ENCODE measurements at regions not wholly inside any gene's neighbourhood (a gene's known extent, or its start where the extent isn't known, plus 50 kb on each side); places are given as distances from the start of the nearest gene placed in this dataset.
A peak's percentile ranks its signal among the peaks of the same experiment; 100 is the strongest.

DNA sequence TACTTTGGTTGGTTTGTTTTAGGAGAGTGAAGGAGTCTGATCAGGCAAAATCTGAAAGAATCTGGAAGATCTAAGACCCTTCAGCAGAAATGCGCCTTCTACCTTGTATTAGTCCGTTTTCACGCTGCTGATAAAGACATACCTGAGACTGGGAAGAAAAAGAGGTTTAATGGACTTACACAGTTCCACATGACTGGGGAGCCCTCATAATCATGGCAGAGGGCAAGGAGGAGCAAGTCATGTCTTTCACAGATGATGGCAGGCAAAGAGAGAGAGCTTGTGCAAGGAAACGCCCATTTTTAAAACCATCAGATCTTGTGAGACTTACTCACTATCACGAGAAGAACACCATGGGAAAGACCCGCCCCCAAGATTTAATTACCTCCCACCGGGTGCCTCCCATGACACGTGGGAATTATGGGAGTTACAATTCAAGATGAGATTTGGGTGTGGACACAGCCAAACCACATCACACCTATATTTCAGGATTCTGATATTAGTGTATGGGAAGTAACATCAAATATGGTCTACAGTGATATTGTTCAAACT lies 99.3 kb downstream of the GLUL start:
- no peak for DNase-seq

DNA sequence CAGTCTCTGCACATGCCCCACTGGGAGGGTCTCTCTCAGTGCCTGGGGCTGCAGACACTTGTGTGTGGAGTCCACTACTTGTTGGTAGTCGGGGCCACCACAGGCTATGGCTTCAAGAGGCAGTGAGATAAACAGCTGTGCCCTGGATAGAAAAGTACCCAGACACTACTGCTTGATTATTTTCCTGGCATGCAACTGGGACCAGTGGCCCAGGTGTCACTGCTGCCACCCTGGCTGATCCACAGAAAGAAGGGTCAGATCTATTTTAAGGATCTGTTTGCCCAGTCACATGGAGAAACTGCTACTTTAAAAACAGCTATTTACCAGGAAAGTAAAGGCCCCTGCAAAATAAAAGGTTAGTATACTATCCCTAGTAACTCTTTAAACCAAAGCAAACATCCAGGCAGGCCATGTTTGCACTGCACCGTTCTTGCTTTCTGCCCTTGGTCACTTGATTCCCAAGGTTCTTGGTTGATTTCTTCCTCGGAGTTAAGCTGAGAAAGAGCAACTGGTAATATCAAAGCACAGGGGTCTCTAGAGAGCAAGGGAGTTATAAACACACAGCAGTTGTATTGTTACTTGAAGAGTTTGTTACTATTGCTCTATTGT lies 99.9 kb downstream of the GLUL start:
- DNase-seq: no peak

DNA sequence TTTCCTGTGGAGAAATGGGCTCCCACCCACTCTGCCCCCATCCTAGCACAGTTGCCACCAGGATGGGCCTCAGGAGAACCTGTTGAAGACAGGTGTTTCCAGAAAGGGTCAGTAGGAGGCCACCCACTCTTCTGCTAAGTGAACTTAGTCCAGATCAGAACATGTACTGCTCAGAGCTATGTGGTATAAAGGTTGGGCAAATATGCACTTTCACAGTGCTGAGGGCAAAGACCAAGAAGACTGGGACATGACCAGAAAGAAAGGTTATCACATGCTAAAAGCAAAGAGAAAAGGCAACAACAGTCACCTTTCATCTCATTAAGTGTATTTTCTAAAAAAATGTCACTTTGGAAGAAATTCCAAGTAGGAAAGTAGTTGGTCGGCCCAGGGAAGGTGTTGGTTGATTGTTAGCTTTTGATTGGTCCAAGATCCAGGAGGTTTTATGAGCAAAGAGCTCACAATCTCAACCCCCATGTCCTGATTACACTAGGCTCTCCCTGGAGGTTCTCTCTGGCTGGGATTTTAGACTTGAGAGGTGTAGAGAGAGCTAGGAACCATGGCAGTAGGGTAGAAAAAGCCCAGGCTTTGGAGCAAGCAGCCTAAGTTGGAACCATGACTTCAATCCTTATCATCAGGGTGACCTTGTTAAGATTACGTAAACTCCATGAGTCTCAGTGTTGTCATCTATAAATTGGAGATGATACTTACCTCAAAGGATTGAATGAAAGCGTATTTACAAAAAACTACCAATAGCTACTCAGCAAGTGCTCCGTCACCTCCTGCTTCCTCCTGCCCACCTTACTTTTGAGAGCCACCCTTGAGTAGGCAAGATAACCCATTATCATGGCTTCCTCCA lies 102.6 kb downstream of the GLUL start:
- DNase-seq: no peak

DNA sequence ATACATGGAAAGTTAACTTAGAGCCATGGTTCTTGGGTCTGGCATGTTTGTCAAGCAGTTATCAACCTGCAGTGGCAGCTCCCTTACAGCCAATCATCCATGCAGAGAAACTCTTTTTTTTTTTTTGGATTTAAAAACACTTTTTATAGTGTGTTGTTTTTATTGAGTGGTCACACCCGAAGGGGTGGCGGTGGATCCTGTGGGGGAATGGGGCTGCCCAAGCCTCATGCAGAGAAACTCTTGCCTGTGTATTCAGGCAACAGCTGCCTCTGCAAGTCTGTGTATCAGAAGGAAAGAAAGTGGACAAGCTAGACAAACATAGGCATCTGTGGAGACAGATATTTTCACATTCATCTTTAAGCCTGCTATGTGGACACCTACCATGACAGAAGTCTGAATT lies 104.8 kb downstream of the GLUL start:
- no peak for DNase-seq

DNA sequence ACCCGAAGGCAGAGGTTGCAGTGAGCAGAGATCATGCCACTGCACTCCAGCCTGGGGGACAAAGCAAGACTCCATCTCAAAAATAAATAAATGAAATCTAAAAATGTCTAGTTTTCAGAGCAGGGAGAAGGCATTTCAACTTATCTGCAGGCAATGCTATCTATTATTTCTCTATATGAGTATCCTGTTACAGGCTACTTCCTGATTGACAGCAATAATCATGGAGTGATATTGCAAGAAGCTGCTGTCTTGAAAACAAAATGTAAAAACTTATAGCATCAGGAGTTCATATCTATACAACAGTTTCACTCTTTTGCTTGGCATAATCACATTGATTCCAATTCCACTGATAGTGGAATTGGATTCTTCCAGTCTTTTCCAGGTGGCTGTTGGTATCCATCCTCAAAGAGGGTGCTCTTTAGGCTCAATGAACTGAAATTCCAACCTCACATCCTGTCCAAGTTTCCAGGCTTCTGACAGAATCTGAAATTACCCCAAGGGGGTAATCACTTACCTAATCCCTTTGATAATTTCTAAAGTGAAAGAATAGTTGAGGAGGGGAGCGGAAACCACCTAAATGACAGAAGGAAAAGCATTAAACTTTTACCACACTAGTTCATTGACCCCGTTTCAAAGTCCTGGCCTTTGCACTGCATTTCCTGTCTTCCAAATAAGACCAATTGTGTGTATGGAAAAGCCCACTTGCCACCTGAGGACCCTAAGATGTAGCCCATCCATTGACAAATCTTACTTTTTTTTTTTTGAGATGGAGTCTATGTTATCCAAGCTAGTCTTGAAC lies 107.6 kb downstream of the GLUL start:
- DNase-seq: no peak

DNA sequence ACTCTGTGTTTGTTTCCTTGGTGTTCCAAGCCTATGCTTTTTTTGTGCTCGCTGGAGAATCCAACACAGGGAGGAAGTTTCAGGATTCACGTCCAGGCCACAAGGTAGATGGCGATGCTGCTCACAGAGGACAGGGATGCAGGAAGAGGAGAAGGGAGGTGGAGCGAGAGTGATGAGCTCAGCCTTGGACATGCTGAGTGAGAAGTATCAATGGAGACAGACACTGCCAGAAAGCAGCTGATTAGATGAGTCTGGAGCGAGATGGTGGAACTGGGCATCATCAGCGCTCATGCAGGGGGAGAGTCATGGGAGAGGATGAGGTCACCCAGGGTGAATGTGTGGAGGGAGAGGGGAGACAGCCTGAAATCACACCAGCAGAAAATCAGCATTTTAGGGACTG lies 110.0 kb downstream of the GLUL start:
- no peak for DNase-seq

DNA sequence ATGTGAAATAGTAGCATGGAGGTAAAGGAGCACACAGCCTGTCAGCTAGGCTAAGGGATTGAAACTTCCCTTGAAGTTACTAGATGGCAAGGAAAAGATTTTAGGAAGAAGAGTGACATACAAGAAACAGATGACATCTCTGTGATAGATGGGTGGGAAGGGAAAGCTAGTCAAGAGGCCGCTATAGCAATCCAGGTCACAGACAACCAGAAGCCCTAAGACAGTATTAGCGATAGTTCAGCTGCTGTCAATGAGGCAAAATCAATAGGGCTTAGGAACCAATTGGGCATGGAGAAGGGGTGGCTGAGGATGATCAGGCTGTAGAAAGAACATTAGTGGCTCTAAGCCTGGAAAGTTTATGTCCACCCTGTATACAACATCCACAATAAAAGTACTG lies 111.1 kb downstream of the GLUL start:
- DNase-seq: no peak

DNA sequence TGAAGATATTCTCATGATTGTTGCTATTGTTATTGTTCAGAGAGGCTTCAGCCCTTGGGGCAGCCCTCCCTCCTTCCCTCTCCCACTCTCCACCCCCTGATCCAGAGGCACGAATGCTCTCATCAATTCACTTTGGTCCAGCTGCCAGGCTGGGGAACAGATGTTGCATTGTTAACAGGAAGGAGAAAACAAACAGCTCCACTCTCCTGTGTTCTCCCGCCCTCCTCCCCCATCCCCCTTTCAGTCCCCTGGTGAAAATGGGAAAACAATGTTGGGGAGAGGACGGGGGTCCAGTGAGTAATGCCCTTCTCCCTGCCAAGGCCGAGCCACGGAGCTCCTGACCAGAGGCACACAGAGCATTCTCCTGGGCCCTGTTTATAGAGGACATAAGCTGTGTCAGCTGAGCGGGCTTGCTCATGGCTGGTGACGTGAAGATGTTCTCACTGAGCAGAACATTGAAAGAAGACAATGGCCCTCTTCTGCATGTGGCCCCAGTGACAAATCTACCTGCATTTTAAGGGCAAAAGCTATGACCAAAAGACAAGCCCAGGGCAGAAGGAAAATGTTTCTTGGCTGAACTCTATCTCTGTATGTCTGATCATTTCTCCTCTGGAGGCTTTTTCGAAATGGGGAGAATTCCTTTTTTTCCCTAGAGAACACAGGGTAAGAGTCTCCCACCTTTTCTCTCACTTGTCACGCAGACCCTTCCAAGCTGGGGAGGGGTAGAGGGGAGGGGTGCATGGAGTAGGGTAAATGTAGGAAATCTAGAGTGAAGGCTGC lies 111.7 kb downstream of the GLUL start:
- DNase-seq: peak; percentile 84

DNA sequence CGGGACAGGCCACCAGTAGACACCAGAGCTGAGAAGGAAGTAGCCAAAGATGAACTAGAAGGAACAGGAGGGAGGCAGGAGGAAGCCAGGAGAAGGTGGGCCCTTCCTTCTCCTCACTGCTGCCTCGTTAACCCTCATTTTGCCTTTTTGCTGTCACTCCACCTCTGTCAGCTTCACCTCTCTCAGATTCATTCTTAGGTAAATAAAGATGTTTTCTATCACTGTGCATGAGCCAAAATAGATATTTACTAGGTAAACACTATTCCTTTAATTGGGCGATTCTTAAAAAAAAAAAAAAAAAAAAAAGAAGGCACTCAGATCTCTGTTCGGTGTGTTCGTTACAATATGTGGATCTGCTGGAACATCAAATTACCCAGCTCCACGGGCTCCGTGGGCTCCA lies 112.3 kb downstream of the GLUL start:
- no peak for DNase-seq

DNA sequence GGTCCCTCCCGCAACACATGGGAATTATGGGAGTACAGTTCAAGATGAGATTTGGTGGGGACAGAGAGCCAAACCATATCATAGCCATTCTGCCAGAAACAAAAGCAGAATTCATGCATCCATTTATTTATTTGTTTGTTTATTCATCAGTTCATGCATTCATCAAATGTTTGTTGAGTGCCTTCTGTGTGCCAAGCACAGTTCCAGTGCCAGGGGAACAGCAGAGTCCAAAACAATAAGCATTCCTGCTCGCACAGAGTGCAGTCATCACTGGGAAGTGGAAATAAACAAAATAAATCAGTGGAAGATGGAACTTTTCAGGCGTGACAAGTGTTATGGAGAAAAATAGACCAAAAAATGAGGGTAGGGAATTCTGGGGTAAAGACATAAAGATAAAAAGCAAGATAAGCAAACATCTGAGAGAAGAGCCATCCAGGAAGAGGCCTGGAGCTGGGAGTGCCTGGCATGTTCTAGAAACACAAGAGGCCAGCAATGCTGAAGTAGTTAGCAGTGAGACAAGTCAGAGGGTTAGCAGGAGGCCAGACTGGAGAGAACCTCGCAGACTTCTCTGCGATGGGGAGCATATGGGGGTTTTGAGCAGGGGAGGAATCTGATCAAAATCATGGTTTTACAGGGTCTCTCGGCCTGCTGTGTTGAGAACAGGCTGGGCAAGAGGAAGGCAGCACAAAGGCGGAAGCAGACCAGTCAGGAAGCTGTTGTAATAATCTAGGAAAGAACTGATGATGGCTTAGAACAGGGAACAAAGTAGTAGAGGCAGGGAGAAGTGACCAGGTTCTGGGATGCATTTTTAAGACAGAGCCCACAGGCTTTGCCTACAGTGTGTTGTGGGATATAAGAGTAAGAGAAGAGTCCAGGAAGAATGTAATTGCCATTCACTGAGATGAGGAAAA lies 113.2 kb downstream of the GLUL start:
- DNase-seq: no peak

DNA sequence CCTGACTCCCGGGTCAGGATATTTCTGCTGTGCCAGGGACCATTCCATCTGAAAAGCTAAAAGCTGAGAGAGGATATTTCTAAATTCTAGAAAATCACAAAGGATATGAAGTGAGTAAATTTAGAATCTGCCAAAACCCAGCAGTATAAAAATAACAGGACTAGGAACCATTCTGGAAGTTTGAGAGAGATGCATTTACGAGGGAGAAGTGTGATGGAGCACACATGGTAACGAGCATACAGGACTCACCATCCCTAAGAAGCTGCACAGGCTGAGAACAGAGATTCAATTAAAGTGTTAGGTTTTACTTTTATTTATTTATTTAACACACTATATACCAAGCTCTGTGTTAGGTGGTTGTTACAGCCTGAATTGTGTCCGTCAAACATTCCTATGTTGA lies 116.3 kb downstream of the GLUL start:
- no peak for DNase-seq

DNA sequence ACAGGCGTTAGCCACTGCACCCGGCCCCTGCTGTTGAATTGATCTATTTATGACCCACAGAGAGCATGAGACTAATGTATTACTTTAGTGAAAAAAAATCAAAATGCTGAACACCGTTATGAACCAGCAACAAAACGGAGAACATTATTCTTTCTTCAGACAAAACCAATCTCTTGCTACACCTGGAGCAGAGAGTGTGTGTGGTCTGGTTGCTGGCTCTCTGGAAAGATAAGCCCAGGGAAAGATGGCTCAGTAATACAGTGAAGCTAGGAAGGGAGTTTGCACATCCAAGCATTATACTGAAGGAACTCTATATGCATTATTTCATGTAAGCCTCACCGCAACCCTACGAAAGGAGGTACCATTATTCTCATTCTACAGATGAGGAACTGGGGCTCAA lies 117.0 kb downstream of the GLUL start:
- no peak for DNase-seq

DNA sequence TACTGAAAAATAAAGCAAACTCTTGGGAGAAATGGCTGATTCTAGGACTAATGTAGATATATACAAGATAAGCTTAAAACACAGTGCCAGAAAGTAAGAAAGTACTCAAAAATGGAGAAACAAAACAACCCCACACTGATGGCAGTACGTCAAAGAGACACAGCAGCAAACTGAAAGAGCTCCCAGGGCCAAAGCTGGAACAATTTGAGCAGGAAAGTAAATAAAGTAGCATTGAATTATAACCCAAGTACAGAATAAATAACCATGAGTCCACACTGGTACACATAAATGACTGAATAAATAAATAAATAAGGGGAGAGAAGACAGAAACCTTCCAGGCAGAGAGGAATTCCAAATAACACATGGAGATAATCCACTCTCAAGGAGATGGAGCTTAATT lies 120.9 kb downstream of the GLUL start:
- no peak for DNase-seq

DNA sequence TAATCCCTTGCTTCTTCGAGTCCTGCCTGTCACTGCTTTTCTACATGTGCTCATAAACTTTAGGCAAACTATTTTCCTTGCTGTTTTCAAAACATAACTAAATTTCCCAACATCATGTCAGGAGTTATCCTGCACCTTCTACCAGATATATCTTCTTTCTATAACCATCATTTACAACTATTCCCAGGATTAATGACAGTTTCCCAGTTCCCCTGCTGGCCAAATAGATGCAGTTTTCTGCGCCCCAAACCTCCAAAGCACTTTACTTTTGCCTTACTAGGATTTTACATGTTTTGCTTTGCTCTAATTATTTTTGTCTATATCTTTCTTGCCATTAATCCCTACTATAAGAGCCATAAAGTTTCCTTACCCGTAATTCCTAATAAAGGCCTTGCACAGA lies 122.5 kb downstream of the GLUL start:
- DNase-seq: no peak

DNA sequence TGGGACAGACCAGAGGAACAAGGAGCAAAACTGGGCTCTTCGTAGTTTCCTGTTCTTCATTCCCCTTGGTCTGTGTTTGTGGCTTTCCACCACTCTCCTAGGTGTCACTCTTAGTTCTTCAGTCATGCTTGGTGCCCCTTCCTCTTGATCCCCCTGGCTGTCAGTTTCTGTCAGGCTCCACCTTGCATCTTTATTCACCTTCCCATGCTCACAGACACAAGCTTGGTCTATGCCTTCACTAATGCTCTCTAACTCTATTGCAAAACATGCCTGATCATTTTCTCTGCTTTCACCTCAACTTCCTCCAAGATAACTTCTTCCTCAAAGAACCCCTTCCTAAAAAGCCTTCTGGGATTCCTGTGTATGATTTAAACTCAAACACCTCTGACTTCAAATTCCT lies 122.9 kb downstream of the GLUL start:
- DNase-seq: no peak

DNA sequence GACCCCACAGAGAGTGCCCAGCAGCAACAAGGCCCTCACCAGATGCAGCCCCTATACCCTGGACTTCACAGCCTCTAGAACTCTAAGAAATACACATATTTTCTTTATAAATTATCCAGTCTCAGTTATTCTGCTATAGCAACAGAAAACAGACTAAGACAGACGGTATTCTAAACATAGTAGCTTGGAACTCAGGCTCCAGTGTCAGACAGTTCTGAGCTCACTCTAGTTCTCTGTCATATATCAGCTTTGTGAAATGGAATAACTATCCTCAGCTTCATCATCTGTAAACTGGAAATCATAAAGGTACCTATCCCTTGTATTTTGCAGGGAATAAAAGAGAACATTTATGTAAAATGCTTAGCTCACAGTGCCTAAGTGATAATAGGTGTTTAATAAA lies 127.4 kb downstream of the GLUL start:
- no peak for DNase-seq

DNA sequence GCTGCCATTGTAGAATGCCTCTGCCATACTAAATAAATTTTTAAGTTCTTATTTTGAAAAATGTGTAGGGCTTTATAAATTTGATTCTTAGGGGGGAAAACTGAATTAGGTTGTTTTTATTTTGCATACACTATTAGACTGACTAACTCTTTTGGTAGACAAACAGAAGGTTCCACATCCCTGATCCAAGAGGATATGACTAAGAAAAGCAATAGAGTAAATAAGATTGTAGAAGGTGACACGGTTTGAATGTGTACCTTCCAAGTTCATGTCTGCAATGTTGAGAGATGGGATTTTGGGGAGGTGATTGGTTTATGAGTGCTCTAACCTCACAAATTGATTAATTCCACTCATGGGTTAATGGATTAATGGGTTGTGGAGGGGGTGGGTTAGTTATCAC lies 127.9 kb downstream of the GLUL start:
- DNase-seq: no peak

DNA sequence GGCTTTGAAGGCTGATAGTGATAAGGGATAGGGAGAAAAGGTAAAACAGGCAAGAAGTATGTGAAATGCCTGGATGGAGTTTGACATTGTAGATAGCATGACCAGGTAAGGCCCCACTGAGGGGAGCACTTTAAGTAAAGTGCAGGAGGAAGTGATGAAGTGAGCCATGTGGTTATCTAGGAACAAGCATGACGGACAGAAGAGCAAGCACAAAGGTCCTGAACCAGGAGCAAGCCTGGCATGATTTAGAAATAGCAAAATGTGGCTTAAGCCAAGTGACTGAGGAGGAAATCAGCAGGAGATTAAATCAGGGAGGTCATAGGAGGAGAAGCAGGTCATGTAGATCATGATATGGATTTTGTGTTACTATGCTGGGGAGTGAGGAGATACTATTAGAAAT lies 129.2 kb downstream of the GLUL start:
- DNase-seq: no peak

DNA sequence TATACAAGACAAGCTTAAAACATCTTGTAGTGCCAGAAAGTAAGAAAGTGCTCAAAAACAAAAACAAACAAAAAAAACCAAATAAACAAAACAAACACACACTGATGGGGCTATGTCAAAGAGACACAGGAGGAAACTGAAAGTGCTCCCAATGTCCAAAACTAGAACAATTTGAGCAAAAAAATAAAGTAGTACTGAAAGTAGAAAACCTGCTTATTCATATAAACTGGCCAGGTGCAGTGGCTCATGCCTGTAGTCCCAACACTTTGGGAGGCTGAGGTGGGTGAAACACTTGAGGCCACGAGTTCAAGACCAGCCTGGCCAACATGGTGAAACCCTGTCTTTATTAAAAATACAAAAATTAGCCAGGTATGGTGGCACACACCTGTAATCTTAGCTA lies 129.9 kb downstream of the GLUL start:
- DNase-seq: no peak

DNA sequence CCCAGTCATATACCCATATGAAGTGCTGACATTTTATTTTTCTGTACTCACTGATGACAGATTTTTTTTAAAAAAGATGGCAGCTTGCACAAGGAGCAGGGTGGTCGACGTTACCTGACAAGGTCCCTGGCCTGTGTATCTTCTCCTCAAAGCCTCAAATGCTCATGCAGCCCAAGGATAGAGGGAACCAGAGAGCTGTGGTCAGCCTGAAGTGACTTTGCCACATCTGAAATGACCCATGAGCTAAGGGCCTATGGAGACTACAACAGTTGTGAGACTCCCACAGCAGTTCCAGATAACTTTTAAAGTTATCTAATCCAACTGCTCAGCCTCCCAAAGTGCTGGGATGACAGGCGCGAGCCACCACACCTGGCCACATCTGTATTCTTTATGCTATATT lies 131.1 kb downstream of the GLUL start:
- DNase-seq: no peak

DNA sequence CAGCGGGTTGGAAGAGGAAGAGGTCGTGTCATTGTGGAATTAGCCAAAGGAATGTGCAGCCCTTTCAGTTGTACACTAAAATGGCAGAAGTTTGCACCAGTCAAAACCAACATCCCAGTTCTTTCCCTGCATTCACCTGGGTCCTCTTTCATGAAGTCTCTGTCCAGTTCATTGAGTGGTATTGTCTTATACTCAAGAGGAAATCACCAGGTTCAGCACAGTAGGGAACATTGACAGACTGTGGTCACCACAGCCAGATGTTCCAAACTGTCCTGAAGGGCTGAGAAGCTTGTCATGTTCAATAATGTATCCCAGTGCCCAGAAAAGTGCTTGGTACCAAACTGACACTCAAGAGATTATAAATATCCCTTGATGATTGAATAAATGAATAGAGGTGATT lies 131.6 kb downstream of the GLUL start:
- DNase-seq: no peak
